ENCODE measurements at regions not wholly inside any gene's neighbourhood (a gene's known extent, or its start where the extent isn't known, plus 50 kb on each side); places are given as distances from the start of the nearest gene placed in this dataset.

- Histone ChIP-seq H4K20me1 (ENCODE audit: control insufficient read depth, extremely low read depth, insufficient read depth, low read length) (no peaks in the 10 kb centered on the region), H3K36me3 (ENCODE audit: control insufficient read depth in 2 of 2, extremely low read depth in 1 of 2, insufficient read depth in 2 of 2, low read length in 2 of 2) (no peaks in the 10 kb centered on the region), H3K9me3 (ENCODE audit: control insufficient read depth, low read depth, low read length) (no peaks in the 10 kb centered on the region), H3K9ac (ENCODE audit: control insufficient read depth, extremely low read depth, insufficient read depth, low read length) (no peak overlapping the region), H3K9me1 (ENCODE audit: control insufficient read depth, extremely low read depth, insufficient read depth, low read length) (no peaks in the 10 kb centered on the region), H3K4me1 (ENCODE audit: control insufficient read depth, extremely low read depth, insufficient read depth, low read length) (no peaks in the 10 kb centered on the region), H3K79me2 (ENCODE audit: control insufficient read depth, insufficient read depth, low read length) (no peaks in the 10 kb centered on the region), H3K27ac (ENCODE audit: control insufficient read depth, insufficient read depth, low read length) (no peak overlapping the region), H3K4me3 (ENCODE audit: control insufficient read depth in 2 of 3, extremely low read depth in 1 of 3, insufficient read depth in 2 of 3, low read depth in 1 of 3, low read length in 3 of 3) (no peak overlapping the region), H3K4me2 (ENCODE audit: control insufficient read depth, extremely low read depth, insufficient read depth, low read depth, low read length) (no peak overlapping the region), H2AFZ (ENCODE audit: control insufficient read depth, low read length) (no peak overlapping the region), H3K27me3 (ENCODE audit: control insufficient read depth, extremely low read depth, insufficient read depth, low read length) (no peaks in the 10 kb centered on the region)
- dilution Hi-C loops (cut with MboI; ENCODE audit: extremely low pct_ligation_motif_present, low sequenced_read_pairs): no loop called here
- TF ChIP-seq CTCF (optimal IDR thresholded peaks at IDR 0.05 in 1 of 3, IDR thresholded peaks at IDR 0.05 in 1 of 3, conservative IDR thresholded peaks at IDR 0.05 in 1 of 3; ENCODE audit: extremely low read depth in 1 of 3, insufficient read depth in 2 of 3, low read length in 3 of 3): no peak
- TF ChIP-seq EZH2 (IDR thresholded peaks at IDR 0.05; ENCODE audit: low read length): no peak
- DNase-seq (ENCODE audit: low read depth, low spot score): no peak
- FAIRE-seq: no peak
Observed at GRCh38 chr1:213891989-213892902, 95.5 kb upstream of the PROX1 start.

DNA sequence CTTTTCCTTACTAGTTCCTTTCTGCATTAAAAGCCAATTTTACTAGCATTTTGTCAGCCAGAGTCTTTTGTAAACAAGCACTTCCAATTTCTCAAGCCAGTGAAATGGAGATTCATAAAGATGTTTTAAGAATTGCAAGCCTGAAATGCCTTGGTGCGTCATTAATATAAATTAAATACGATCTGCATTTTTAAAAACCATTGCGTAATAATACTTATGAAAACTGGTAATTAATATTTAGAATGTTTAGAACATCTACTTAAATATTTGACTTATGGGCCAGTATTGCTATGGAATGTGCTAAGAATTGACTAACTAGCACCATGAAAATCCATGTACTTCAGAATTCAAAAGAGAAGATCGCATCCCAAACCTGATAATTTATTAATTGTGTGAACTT, 89.1 kb upstream of the PROX1 start:
- H2AFZ ChIP-seq (ENCODE audit: control insufficient read depth, low read length): no peak overlapping the region
- dilution Hi-C loops (cut with MboI; ENCODE audit: extremely low pct_ligation_motif_present, low sequenced_read_pairs): no loop called here

More for the DNA sequence above, 89.1 kb upstream of the PROX1 start:
- DNase-seq (ENCODE audit: low read depth, low spot score) (no peak), FAIRE-seq (no peak)
- Histone ChIP-seq H3K4me3 (ENCODE audit: control insufficient read depth in 2 of 3, extremely low read depth in 1 of 3, insufficient read depth in 2 of 3, low read depth in 1 of 3, low read length in 3 of 3) (no peak overlapping the region), H3K4me1 (ENCODE audit: control insufficient read depth, extremely low read depth, insufficient read depth, low read length) (no peaks in the 10 kb centered on the region), H3K36me3 (ENCODE audit: control insufficient read depth in 2 of 2, extremely low read depth in 1 of 2, insufficient read depth in 2 of 2, low read length in 2 of 2) (no peaks in the 10 kb centered on the region), H3K9me1 (ENCODE audit: control insufficient read depth, extremely low read depth, insufficient read depth, low read length) (no peaks in the 10 kb centered on the region), H3K27me3 (ENCODE audit: control insufficient read depth, extremely low read depth, insufficient read depth, low read length) (no peaks in the 10 kb centered on the region), H3K4me2 (ENCODE audit: control insufficient read depth, extremely low read depth, insufficient read depth, low read depth, low read length) (no peak overlapping the region), H3K9ac (ENCODE audit: control insufficient read depth, extremely low read depth, insufficient read depth, low read length) (no peak overlapping the region), H3K9me3 (ENCODE audit: control insufficient read depth, low read depth, low read length) (no peaks in the 10 kb centered on the region), H4K20me1 (ENCODE audit: control insufficient read depth, extremely low read depth, insufficient read depth, low read length) (no peaks in the 10 kb centered on the region), H3K79me2 (ENCODE audit: control insufficient read depth, insufficient read depth, low read length) (no peaks in the 10 kb centered on the region), H3K27ac (ENCODE audit: control insufficient read depth, insufficient read depth, low read length) (no peak overlapping the region)
- TF ChIP-seq EZH2 (IDR thresholded peaks at IDR 0.05; ENCODE audit: low read length): no peak
- no peak for TF ChIP-seq CTCF (optimal IDR thresholded peaks at IDR 0.05 in 1 of 3, IDR thresholded peaks at IDR 0.05 in 1 of 3, conservative IDR thresholded peaks at IDR 0.05 in 1 of 3; ENCODE audit: extremely low read depth in 1 of 3, insufficient read depth in 2 of 3, low read length in 3 of 3)
